ENCODE measurements at regions not wholly inside any gene's neighbourhood (a gene's known extent, or its start where the extent isn't known, plus 50 kb on each side); places are given as distances from the start of the nearest gene placed in this dataset.

GRCh38 chr4:180057299-180057721 lies 2185.9 kb upstream of the TENM3 start:
- TF ChIP-seq YY1 (IDR thresholded peaks at IDR 0.05; ENCODE audit: insufficient read depth, insufficient read length) (no peak), ZNF274 (IDR thresholded peaks at IDR 0.05; ENCODE audit: low read depth, low read length) (no peak), SUZ12 (IDR thresholded peaks at IDR 0.05; ENCODE audit: extremely low read depth, insufficient read depth, insufficient read length) (no peak)

Measured in NT2/D1 (cell line).